SK-N-MC (cell line): ENCODE measurements at regions not wholly inside any gene's neighbourhood (a gene's known extent, or its start where the extent isn't known, plus 50 kb on each side); places are given as distances from the start of the nearest gene placed in this dataset.

Experiments used
- DNase-seq: peaks from one replicate; pipeline ENCODE4 v3.0.0-alpha.2; 2011; ENCODE audit warnings: low read depth, low spot score
- H3K27ac ChIP-seq: fragments of 200-600 bp; sonication (generic); 2 replicates; pipeline ENCODE4 v1.5.1; 2016; ENCODE audit warnings: mixed run types
- H3K36me3 ChIP-seq: fragments of 200-600 bp; sonication (generic); 2 replicates; pipeline ENCODE4 v1.6.1; 2017; ENCODE audit warnings: antibody characterized with exemption, low read length, mixed read lengths; ENCODE audit not compliant: insufficient read depth
- H3K4me3 ChIP-seq: fragments of 200-600 bp; sonication (generic); 2 replicates; pipeline ENCODE4 v1.5.1; 2016
- H3K9ac ChIP-seq: fragments of 200-600 bp; sonication (generic); 2 replicates; pipeline ENCODE4 v1.8.0; 2017; ENCODE audit warnings: mixed run types, mixed read lengths; ENCODE audit not compliant: insufficient read length
- H3K9me3 ChIP-seq: fragments of 200-600 bp; sonication (generic); 2 replicates; pipeline ENCODE4 v1.6.1; 2017; ENCODE audit warnings: low read depth, mild to moderate bottlenecking, antibody characterized with exemption, low read length, moderate library complexity, mixed read lengths
- EZH2 ChIP-seq: fragments of 200-600 bp; sonication (generic); IDR thresholded peaks from one replicate; pipeline ENCODE4 v1.6.1; 2017; ENCODE audit warnings: antibody characterized with exemption
- FOXP2 ChIP-seq: optimal IDR thresholded peaks from 2 replicates; pipeline ENCODE3; 2011; ENCODE audit warnings: mild to moderate bottlenecking, moderate library complexity; ENCODE audit not compliant: insufficient read depth; ENCODE audit errors: extremely low read length, control extremely low read depth
- POLR2AphosphoS5 ChIP-seq: IDR thresholded peaks from 2 replicates; pipeline ENCODE4 v1.6.1; 2012; ENCODE audit warnings: mild to moderate bottlenecking, low read depth, low read length, borderline replicate concordance

GRCh38 chr3:117763561-117763960, 1054.0 kb downstream of the TUSC7 start:
- no peak for DNase-seq

DNA sequence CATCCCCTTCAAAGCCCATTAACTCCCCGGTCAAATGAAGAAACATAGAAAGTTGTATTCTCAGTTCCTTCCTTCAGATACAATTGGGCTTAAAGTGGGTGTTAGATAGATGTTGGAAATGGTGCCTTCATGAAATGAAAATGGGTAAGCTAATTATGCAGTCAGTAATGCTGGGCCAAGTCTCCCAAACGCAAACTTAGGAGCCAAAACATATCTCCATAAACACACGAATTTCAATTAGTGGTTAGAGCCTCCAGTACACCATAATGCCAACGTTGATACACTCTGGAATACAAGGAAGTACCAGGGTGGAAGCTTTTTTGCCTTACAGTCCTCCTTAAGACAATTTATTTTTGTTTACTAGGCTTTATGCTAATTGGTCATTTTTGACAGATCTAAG, 1059.0 kb downstream of the TUSC7 start:
- H3K4me3 ChIP-seq = no peak overlapping the region
- H3K9me3 ChIP-seq = no peaks in the 10 kb centered on the region
- H3K9ac ChIP-seq = no peak overlapping the region
- no peak for TF ChIP-seq POLR2AphosphoS5
- DNase-seq = no peak
- no peaks in the 10 kb centered on the region for H3K36me3 ChIP-seq
- H3K27ac ChIP-seq = no peak overlapping the region

More at GRCh38 chr3:117763561-117763960, 1054.0 kb downstream of the TUSC7 start:
- Histone ChIP-seq H3K4me3 (no peak overlapping the region), H3K27ac (no peak overlapping the region), H3K36me3 (no peaks in the 10 kb centered on the region), H3K9me3 (no peaks in the 10 kb centered on the region), H3K9ac (no peak overlapping the region)
- no peak for TF ChIP-seq EZH2
- no peak for TF ChIP-seq FOXP2
- TF ChIP-seq POLR2AphosphoS5 = no peak

DNA sequence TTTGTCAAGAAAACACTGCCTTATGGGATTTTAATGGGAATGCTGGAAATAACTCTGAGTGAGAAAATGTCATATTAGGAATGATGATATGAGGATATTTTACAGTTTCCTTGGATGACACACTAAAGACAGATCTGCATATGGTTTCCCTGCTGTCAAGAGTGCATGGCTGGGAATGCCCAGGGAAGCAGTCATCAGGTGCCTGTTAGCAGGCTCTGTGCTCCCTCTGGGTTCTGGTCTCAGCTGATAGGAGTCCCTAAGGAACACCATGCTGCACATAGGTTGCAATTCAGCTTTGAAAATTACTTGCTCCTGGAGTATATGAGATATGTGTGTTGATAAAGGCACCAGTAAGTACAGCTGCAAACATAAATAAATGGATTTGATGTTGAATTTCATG, 1064.6 kb downstream of the TUSC7 start:
- DNase-seq = no peak
- Histone ChIP-seq H3K4me3 (no peak overlapping the region), H3K36me3 (no peaks in the 10 kb centered on the region), H3K9me3 (no peaks in the 10 kb centered on the region), H3K9ac (no peak overlapping the region), H3K27ac (no peak overlapping the region)
- TF ChIP-seq POLR2AphosphoS5 (no peak), EZH2 (no peak), FOXP2 (no peak)

- TF ChIP-seq FOXP2 (no peak), EZH2 (no peak), POLR2AphosphoS5 (no peak)
- DNase-seq = no peak
- H3K4me3 ChIP-seq = no peak overlapping the region
- no peak overlapping the region for H3K9ac ChIP-seq
- no peaks in the 10 kb centered on the region for H3K9me3 ChIP-seq
- no peak overlapping the region for H3K27ac ChIP-seq
- H3K36me3 ChIP-seq = no peaks in the 10 kb centered on the region
Measured at GRCh38 chr3:117786349-117786748, 1076.8 kb downstream of the TUSC7 start.

- Histone ChIP-seq H3K9ac (no peak overlapping the region), H3K36me3 (no peaks in the 10 kb centered on the region), H3K9me3 (no peaks in the 10 kb centered on the region), H3K4me3 (no peak overlapping the region), H3K27ac (no peak overlapping the region)
- DNase-seq = no peak
- TF ChIP-seq EZH2 = no peak
- no peak for TF ChIP-seq FOXP2
- TF ChIP-seq POLR2AphosphoS5 = no peak
Measured at GRCh38 chr3:117788061-117788460, 1078.5 kb downstream of the TUSC7 start.

DNA sequence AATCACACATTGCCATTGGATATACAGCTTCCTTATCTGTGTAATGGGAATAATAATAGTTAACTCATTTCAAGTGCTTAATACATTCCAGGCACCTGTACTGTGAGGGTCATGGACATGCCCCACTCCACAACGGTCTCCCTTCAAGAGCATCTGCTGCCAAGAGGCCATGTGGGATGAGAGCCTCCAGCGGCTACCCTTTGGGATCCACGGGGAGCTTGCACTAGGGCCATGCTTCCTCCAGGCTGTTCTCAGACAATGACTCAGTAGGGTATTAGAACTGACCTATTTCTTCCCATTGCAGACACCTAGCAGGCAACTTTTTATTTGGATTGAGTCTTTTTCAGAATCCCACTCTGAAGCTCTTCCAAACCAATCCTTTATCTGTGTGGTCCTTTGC, 1078.9 kb downstream of the TUSC7 start:
- Histone ChIP-seq H3K27ac (no peak overlapping the region), H3K4me3 (no peak overlapping the region), H3K9ac (no peak overlapping the region), H3K36me3 (no peaks in the 10 kb centered on the region), H3K9me3 (no peaks in the 10 kb centered on the region)
- no peak for DNase-seq
- TF ChIP-seq POLR2AphosphoS5 (no peak), EZH2 (no peak), FOXP2 (no peak)

DNA sequence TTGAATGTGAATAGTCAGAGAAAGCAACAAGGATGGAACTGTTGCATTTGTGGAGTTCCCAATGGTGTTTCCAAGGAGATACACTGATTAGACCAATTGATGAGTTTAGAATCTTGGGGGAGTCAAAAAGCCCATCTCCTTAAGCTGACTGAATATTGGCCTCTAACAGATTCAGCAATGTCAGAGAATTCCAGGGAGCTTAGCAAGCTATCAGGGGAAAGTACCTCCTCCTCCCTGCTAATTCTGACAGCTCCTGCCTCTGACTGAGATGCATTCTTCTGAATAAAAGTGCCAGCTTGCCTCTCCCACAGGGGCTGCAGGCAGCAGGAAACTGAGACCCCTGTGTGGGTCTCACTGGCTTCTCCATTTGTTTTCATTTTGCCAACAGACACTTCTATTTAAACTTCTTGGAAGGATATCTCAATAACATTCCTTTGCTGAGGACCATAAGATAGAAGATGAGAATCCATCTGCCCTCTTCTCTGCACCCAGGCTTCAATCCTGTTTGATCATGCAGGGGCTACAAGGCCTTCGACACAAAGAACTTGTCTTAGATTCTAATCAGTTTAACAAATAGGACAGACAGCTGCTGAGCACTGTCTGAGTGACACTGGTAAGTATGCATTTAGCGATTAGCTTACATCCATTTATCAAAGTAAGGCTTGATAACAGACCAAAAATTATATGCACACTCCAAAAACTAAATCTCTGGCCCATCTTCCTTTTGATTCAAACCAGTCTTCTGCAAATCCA, 1080.8 kb downstream of the TUSC7 start:
- no peak for DNase-seq
- no peak for TF ChIP-seq FOXP2
- H3K27ac ChIP-seq = no peak overlapping the region

DNA sequence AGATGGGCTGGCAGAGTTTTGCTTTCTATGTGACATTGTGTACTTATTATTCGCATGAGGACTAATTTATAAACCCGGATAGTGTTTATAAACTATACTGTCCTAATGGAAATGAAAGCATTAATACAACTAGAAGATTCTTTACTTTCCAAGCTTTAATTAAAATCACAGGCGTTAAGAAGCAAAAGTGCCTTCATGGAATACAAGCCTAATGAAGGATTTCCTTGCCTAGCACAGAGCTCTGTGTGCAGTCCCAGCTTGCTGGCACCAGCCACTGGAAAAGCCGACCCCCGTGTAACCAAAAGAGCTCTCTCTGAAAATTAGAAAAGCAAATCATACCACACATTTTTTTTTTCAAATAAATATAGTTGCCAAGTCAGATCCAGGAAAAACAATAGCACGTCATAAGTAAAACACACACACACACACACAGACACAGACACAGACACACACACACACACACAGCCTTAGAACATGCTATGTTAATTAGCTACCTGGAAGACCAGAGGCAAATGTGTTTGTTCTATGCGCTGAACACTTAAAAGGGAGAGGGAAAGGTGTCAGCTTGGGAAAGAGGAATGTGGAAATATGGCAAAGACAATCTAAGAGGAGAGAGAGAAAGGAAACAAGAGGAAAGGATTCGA, 1084.2 kb downstream of the TUSC7 start:
- Histone ChIP-seq H3K27ac (no peak overlapping the region), H3K4me3 (no peak overlapping the region), H3K9me3 (no peaks in the 10 kb centered on the region), H3K36me3 (no peaks in the 10 kb centered on the region), H3K9ac (no peak overlapping the region)
- DNase-seq = no peak
- no peak for TF ChIP-seq FOXP2
- TF ChIP-seq EZH2 = no peak
- no peak for TF ChIP-seq POLR2AphosphoS5

More for the DNA sequence above, 1080.8 kb downstream of the TUSC7 start:
- no peak overlapping the region for H3K9ac ChIP-seq
- no peaks in the 10 kb centered on the region for H3K9me3 ChIP-seq
- no peak overlapping the region for H3K4me3 ChIP-seq
- H3K36me3 ChIP-seq = no peaks in the 10 kb centered on the region

DNA sequence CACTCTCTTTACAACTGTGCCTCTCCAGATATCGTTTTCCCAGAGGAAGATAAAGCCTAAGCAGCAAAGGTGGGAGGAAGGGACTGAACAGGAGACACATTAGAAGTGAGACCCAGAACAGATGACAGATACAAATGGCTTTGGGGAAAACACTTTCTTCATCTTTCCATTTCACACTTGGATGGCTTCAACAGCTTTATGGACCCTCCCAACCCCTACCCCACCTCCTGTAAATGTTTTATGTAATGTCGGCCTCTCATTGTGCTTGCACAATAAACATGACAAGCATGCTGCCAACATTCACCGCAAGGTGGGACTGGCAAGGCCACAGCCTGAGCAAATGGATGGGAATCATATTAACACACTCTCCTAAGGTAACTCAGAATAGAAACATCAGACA, 1088.6 kb downstream of the TUSC7 start:
- no peaks in the 10 kb centered on the region for H3K36me3 ChIP-seq
- no peak overlapping the region for H3K27ac ChIP-seq
- no peak for TF ChIP-seq EZH2
- TF ChIP-seq FOXP2 = no peak
- TF ChIP-seq POLR2AphosphoS5 = no peak

More for the DNA sequence above, 1088.6 kb downstream of the TUSC7 start:
- Histone ChIP-seq H3K9me3 (no peaks in the 10 kb centered on the region), H3K9ac (no peak overlapping the region), H3K4me3 (no peak overlapping the region)
- no peak for DNase-seq
